H1 (cell line): ENCODE measurements at regions not wholly inside any gene's neighbourhood (a gene's known extent, or its start where the extent isn't known, plus 50 kb on each side); places are given as distances from the start of the nearest gene placed in this dataset.

Experiments
- POLR2AphosphoS5 ChIP-seq: IDR thresholded peaks from 2 replicates; pipeline ENCODE4 v1.6.1; 2011; ENCODE audit warnings: low read depth, low read length
- RBBP5 ChIP-seq: IDR thresholded peaks from 2 replicates; pipeline ENCODE4 v1.7.1; 2012; ENCODE audit warnings: low read depth, mild to moderate bottlenecking, inconsistent platforms, low read length, moderate library complexity, borderline replicate concordance

GRCh38 chr10:52621635-52622079, 150.9 kb downstream of the MBL2 start (continued):
- TF ChIP-seq RBBP5 = no peak
- no peak for TF ChIP-seq POLR2AphosphoS5
